ENCODE measurements at regions not wholly inside any gene's neighbourhood (a gene's known extent, or its start where the extent isn't known, plus 50 kb on each side); places are given as distances from the start of the nearest gene placed in this dataset.

DNA sequence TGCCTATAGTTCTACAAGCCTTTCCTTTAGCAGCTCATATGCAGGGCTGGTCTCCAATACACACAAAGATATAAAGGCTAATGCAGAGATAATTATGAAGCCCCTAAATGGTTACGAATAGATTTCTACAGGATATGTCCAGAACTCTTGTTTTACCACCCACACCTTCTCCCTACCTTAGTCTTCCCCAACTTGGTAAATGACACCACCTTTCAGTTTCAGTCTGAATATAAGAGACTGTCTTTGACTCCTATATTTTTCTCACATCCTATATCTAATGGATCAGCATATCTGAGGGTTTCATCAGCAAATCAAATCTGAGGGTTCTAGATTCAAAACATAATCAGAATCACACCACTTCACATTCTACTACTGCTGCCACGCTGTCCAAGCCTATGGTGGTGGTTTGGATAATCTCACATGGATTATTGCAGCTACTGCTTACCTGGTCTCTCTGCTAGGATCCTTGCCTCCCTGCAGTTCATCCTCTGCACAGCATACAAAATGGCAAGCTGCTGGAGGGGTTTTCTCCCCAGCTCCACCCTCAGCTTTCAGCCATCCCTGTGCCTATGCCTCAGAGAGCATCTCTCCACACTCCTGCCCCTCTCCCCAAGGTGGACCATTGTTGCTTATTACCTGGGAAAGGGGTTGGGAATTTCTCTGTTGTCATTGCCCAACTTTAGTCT, 178.0 kb upstream of the SPOPL start:
- no peak overlapping the region for H3K4me3 ChIP-seq
- Mint-ChIP-seq H3K9me3 (no peaks in the 10 kb centered on the region), H3K36me3 (ENCODE audit: low read depth) (no peaks in the 10 kb centered on the region), H3K4me3 (no peak overlapping the region), H3K27ac (0 out of 2 replicates have a peak overlapping the region, but pooled peaks have one; percentile 56), H3K27me3 (ENCODE audit: insufficient read depth, low read depth, poor library complexity) (no peaks in the 10 kb centered on the region), H3K4me1 (peaks cover 8% of the 10 kb centered on the region)
- H3K27me3 ChIP-seq (ENCODE audit: insufficient read depth) = no peaks in the 10 kb centered on the region
- no peak overlapping the region for H3K27ac ChIP-seq (ENCODE audit: low read depth)
- no peaks in the 10 kb centered on the region for H3K36me3 ChIP-seq (ENCODE audit: insufficient read depth)
- H3K4me1 ChIP-seq (ENCODE audit: insufficient read depth) = peaks cover 7% of the 10 kb centered on the region; the same call in 1 of the 2 replicates
- no peaks in the 10 kb centered on the region for H4K20me1 ChIP-seq (replicated peaks; ENCODE audit: insufficient read depth)
- ATAC-seq (no peak; the same call in 2 of the 3 replicates), DNase-seq (ENCODE audit: low spot score) (no peak)
- H3F3A ChIP-seq (replicated peaks; ENCODE audit: low read depth) = no peaks in the 10 kb centered on the region
- TF ChIP-seq JUNB (IDR thresholded peaks at IDR 0.05; ENCODE audit: unreplicated experiment) (no peak), STAT1 (IDR thresholded peaks at IDR 0.05; ENCODE audit: unreplicated experiment) (no peak), ZNF331 (CRISPR knock-in tag; IDR thresholded peaks at IDR 0.05; ENCODE audit: low read depth) (no peak), NANOG (IDR thresholded peaks at IDR 0.05; ENCODE audit: borderline replicate concordance) (no peak), ZNF114 (CRISPR knock-in tag; IDR thresholded peaks at IDR 0.05) (no peak), EZH2 (IDR thresholded peaks at IDR 0.05; ENCODE audit: low read depth, unreplicated experiment) (no peak), POLR2AphosphoS5 (IDR thresholded peaks at IDR 0.05; ENCODE audit: low read depth) (no peak), EZH2phosphoT487 (IDR thresholded peaks at IDR 0.05; ENCODE audit: unreplicated experiment) (no peak), CREB1 (CRISPR knock-in tag; IDR thresholded peaks at IDR 0.05; ENCODE audit: low read depth) (no peak)
- TF ChIP-seq, protein P1, sequence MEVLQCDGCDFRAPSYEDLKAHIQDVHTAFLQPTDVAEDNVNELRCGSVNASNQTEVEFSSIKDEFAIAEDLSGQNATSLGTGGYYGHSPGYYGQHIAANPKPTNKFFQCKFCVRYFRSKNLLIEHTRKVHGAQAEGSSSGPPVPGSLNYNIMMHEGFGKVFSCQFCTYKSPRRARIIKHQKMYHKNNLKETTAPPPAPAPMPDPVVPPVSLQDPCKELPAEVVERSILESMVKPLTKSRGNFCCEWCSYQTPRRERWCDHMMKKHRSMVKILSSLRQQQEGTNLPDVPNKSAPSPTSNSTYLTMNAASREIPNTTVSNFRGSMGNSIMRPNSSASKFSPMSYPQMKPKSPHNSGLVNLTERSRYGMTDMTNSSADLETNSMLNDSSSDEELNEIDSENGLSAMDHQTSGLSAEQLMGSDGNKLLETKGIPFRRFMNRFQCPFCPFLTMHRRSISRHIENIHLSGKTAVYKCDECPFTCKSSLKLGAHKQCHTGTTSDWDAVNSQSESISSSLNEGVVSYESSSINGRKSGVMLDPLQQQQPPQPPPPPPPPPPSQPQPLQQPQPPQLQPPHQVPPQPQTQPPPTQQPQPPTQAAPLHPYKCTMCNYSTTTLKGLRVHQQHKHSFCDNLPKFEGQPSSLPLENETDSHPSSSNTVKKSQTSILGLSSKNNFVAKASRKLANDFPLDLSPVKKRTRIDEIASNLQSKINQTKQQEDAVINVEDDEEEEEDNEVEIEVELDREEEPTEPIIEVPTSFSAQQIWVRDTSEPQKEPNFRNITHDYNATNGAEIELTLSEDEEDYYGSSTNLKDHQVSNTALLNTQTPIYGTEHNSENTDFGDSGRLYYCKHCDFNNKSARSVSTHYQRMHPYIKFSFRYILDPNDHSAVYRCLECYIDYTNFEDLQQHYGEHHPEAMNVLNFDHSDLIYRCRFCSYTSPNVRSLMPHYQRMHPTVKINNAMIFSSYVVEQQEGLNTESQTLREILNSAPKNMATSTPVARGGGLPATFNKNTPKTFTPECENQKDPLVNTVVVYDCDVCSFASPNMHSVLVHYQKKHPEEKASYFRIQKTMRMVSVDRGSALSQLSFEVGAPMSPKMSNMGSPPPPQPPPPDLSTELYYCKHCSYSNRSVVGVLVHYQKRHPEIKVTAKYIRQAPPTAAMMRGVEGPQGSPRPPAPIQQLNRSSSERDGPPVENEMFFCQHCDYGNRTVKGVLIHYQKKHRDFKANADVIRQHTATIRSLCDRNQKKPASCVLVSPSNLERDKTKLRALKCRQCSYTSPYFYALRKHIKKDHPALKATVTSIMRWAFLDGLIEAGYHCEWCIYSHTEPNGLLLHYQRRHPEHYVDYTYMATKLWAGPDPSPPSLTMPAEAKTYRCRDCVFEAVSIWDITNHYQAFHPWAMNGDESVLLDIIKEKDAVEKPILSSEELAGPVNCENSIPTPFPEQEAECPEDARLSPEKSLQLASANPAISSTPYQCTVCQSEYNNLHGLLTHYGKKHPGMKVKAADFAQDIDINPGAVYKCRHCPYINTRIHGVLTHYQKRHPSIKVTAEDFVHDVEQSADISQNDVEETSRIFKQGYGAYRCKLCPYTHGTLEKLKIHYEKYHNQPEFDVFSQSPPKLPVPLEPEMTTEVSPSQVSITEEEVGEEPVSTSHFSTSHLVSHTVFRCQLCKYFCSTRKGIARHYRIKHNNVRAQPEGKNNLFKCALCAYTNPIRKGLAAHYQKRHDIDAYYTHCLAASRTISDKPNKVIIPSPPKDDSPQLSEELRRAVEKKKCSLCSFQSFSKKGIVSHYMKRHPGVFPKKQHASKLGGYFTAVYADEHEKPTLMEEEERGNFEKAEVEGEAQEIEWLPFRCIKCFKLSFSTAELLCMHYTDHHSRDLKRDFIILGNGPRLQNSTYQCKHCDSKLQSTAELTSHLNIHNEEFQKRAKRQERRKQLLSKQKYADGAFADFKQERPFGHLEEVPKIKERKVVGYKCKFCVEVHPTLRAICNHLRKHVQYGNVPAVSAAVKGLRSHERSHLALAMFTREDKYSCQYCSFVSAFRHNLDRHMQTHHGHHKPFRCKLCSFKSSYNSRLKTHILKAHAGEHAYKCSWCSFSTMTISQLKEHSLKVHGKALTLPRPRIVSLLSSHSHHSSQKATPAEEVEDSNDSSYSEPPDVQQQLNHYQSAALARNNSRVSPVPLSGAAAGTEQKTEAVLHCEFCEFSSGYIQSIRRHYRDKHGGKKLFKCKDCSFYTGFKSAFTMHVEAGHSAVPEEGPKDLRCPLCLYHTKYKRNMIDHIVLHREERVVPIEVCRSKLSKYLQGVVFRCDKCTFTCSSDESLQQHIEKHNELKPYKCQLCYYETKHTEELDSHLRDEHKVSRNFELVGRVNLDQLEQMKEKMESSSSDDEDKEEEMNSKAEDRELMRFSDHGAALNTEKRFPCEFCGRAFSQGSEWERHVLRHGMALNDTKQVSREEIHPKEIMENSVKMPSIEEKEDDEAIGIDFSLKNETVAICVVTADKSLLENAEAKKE (CRISPR knock-in tag; IDR thresholded peaks at IDR 0.05) = no peak
- TF ChIP-seq, protein P2, sequence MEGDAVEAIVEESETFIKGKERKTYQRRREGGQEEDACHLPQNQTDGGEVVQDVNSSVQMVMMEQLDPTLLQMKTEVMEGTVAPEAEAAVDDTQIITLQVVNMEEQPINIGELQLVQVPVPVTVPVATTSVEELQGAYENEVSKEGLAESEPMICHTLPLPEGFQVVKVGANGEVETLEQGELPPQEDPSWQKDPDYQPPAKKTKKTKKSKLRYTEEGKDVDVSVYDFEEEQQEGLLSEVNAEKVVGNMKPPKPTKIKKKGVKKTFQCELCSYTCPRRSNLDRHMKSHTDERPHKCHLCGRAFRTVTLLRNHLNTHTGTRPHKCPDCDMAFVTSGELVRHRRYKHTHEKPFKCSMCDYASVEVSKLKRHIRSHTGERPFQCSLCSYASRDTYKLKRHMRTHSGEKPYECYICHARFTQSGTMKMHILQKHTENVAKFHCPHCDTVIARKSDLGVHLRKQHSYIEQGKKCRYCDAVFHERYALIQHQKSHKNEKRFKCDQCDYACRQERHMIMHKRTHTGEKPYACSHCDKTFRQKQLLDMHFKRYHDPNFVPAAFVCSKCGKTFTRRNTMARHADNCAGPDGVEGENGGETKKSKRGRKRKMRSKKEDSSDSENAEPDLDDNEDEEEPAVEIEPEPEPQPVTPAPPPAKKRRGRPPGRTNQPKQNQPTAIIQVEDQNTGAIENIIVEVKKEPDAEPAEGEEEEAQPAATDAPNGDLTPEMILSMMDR (conservative IDR thresholded peaks at IDR 0.05; ENCODE audit: low read depth in 2 of 2) = no peak
- TF ChIP-seq, protein P3, sequence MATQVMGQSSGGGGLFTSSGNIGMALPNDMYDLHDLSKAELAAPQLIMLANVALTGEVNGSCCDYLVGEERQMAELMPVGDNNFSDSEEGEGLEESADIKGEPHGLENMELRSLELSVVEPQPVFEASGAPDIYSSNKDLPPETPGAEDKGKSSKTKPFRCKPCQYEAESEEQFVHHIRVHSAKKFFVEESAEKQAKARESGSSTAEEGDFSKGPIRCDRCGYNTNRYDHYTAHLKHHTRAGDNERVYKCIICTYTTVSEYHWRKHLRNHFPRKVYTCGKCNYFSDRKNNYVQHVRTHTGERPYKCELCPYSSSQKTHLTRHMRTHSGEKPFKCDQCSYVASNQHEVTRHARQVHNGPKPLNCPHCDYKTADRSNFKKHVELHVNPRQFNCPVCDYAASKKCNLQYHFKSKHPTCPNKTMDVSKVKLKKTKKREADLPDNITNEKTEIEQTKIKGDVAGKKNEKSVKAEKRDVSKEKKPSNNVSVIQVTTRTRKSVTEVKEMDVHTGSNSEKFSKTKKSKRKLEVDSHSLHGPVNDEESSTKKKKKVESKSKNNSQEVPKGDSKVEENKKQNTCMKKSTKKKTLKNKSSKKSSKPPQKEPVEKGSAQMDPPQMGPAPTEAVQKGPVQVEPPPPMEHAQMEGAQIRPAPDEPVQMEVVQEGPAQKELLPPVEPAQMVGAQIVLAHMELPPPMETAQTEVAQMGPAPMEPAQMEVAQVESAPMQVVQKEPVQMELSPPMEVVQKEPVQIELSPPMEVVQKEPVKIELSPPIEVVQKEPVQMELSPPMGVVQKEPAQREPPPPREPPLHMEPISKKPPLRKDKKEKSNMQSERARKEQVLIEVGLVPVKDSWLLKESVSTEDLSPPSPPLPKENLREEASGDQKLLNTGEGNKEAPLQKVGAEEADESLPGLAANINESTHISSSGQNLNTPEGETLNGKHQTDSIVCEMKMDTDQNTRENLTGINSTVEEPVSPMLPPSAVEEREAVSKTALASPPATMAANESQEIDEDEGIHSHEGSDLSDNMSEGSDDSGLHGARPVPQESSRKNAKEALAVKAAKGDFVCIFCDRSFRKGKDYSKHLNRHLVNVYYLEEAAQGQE (IDR thresholded peaks at IDR 0.05; ENCODE audit: unreplicated experiment) = no peak
- TF ChIP-seq, protein P4, sequence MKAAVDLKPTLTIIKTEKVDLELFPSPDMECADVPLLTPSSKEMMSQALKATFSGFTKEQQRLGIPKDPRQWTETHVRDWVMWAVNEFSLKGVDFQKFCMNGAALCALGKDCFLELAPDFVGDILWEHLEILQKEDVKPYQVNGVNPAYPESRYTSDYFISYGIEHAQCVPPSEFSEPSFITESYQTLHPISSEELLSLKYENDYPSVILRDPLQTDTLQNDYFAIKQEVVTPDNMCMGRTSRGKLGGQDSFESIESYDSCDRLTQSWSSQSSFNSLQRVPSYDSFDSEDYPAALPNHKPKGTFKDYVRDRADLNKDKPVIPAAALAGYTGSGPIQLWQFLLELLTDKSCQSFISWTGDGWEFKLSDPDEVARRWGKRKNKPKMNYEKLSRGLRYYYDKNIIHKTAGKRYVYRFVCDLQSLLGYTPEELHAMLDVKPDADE (IDR thresholded peaks at IDR 0.05) = no peak
- H3K9me2 ChIP-seq (ENCODE audit: insufficient read depth) = no peaks in the 10 kb centered on the region
- H3K79me2 ChIP-seq (replicated peaks; ENCODE audit: insufficient read depth) = no peaks in the 10 kb centered on the region
- no peak overlapping the region for H2AFZ ChIP-seq
- H3K4me2 ChIP-seq = no peak overlapping the region

All from GM23338 (cell line).